Ammon's horn (tissue), 1 donor: ENCODE measurements at regions not wholly inside any gene's neighbourhood (a gene's known extent, or its start where the extent isn't known, plus 50 kb on each side); places are given as distances from the start of the nearest gene placed in this dataset.
"Not testable (repeated sequence)": the region's sequence is repeated elsewhere in the genome, so short reads cannot be mapped to it uniquely, and the experiment has no call there.

Source experiments
- DNase-seq: peaks from one replicate; pipeline ENCODE4 v3.0.0-alpha.2; 2016; ENCODE audit warnings: low spot score

GRCh38 chr7:145795132-145795531 lies 321.5 kb upstream of the CNTNAP2 start:
- DNase-seq: no peak

GRCh38 chr7:145784809-145785780 lies 331.5 kb upstream of the CNTNAP2 start:
- no peak for DNase-seq

GRCh38 chr7:145781388-145781787 lies 335.2 kb upstream of the CNTNAP2 start:
- DNase-seq: not testable (repeated sequence)

GRCh38 chr7:145779140-145779539 lies 337.5 kb upstream of the CNTNAP2 start:
- DNase-seq: no peak

GRCh38 chr7:145774777-145775176 lies 341.8 kb upstream of the CNTNAP2 start:
- no peak for DNase-seq

GRCh38 chr7:145753004-145753403 lies 363.6 kb upstream of the CNTNAP2 start:
- no peak for DNase-seq

- DNase-seq: no peak
Observed at GRCh38 chr7:145737617-145738016, 379.0 kb upstream of the CNTNAP2 start.

GRCh38 chr7:145735061-145735460 lies 381.5 kb upstream of the CNTNAP2 start:
- no peak for DNase-seq

GRCh38 chr7:145732521-145732920 lies 384.1 kb upstream of the CNTNAP2 start:
- no peak for DNase-seq

- DNase-seq: no peak
Observed at GRCh38 chr7:145729691-145730090, 386.9 kb upstream of the CNTNAP2 start.

GRCh38 chr7:145718129-145718528 lies 398.5 kb upstream of the CNTNAP2 start:
- DNase-seq: no peak

GRCh38 chr7:145700488-145700887 lies 416.1 kb upstream of the CNTNAP2 start:
- no peak for DNase-seq

- DNase-seq: no peak
Observed at GRCh38 chr7:145698526-145699262, 417.9 kb upstream of the CNTNAP2 start.

- DNase-seq: not testable (repeated sequence)
Observed at GRCh38 chr7:145697412-145698107, 419.0 kb upstream of the CNTNAP2 start.

GRCh38 chr7:145696071-145696470 lies 420.5 kb upstream of the CNTNAP2 start:
- no peak for DNase-seq

- DNase-seq: no peak
Observed at GRCh38 chr7:145692237-145692950, 424.2 kb upstream of the CNTNAP2 start.

GRCh38 chr7:145691377-145691914 lies 425.2 kb upstream of the CNTNAP2 start:
- DNase-seq: no peak

GRCh38 chr7:145681646-145682045 lies 435.0 kb upstream of the CNTNAP2 start:
- no peak for DNase-seq

GRCh38 chr7:145681159-145681558 lies 435.4 kb upstream of the CNTNAP2 start:
- no peak for DNase-seq

- DNase-seq: no peak
Observed at GRCh38 chr7:145665499-145666258, 450.9 kb upstream of the CNTNAP2 start.

- DNase-seq: no peak
Observed at GRCh38 chr7:145655666-145656065, 460.9 kb upstream of the CNTNAP2 start.
